ENCODE measurements at regions not wholly inside any gene's neighbourhood (a gene's known extent, or its start where the extent isn't known, plus 50 kb on each side); places are given as distances from the start of the nearest gene placed in this dataset.

DNA sequence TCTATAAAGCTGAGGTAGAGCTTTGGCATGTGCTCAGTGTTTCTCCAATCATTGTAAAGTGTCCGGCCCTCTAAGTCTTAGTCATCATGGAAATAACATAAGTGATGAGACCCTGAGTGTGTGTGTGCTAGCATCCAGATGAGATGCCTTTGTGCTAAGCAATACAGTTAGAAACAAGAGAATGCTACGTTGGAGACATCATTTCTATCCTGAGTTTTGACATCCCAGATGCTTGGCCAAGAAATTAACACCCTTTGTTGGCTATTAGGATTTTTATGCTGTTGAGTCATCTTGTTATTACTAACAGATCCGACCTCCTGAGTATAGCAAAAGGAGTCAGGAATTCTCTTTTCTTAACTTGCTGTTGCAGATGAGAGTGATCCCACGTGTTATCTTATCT lies 508.0 kb downstream of the GADD45G start:
- TF ChIP-seq, protein P1, sequence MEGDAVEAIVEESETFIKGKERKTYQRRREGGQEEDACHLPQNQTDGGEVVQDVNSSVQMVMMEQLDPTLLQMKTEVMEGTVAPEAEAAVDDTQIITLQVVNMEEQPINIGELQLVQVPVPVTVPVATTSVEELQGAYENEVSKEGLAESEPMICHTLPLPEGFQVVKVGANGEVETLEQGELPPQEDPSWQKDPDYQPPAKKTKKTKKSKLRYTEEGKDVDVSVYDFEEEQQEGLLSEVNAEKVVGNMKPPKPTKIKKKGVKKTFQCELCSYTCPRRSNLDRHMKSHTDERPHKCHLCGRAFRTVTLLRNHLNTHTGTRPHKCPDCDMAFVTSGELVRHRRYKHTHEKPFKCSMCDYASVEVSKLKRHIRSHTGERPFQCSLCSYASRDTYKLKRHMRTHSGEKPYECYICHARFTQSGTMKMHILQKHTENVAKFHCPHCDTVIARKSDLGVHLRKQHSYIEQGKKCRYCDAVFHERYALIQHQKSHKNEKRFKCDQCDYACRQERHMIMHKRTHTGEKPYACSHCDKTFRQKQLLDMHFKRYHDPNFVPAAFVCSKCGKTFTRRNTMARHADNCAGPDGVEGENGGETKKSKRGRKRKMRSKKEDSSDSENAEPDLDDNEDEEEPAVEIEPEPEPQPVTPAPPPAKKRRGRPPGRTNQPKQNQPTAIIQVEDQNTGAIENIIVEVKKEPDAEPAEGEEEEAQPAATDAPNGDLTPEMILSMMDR (IDR thresholded peaks at IDR 0.05; ENCODE audit: control insufficient read depth, insufficient read depth, low read depth, low read length, missing control alignments): no peak
- H3K4me3 ChIP-seq (ENCODE audit: control insufficient read depth, low read depth, low read length): no peak overlapping the region
- no peak for DNase-seq (ENCODE audit: low read depth)

DNA sequence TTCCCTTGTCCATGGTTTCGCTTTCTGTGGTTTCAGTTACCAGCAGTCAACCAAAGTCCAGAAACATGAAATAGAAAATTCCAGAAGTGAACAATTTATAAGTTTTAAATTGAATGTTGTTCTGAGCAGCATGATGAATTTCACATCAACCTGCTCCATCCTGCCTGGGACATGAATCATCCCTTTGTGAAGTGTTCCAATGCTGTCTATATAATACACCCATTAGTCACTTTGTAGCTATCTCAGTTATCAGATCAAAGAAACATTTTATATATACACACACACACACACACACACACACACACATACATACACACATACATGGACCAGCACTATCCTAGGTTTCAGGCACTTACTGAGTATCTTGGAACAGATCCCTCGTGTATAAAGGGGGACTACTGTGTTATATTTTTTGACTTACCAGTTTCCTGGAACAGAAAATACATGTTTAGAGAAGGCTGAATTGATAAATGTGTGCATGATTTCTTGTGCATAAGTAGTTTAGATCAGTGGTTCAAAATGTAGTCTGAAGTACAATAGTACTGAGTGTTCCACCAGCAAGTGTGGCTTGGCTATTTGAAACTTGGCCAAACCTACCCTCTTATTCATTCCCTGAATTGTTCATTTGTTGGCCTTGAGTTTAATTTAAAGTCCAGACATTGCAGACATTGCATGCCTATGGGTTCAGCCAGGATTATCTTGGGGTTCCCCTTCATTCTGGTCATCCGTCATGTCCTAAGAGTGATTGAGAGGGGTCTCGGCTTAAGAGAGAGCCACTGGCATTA lies 510.0 kb downstream of the GADD45G start:
- no peak overlapping the region for H3K4me3 ChIP-seq (ENCODE audit: control insufficient read depth, low read depth, low read length)
- DNase-seq (ENCODE audit: low read depth): no peak
- TF ChIP-seq, protein P1 (IDR thresholded peaks at IDR 0.05; ENCODE audit: control insufficient read depth, insufficient read depth, low read depth, low read length, missing control alignments): no peak

GRCh38 chr9:90121762-90122161 lies 517.0 kb downstream of the GADD45G start:
- DNase-seq (ENCODE audit: low read depth): no peak
- no peak overlapping the region for H3K4me3 ChIP-seq (ENCODE audit: control insufficient read depth, low read depth, low read length)
- TF ChIP-seq, protein P1 (IDR thresholded peaks at IDR 0.05; ENCODE audit: control insufficient read depth, insufficient read depth, low read depth, low read length, missing control alignments): no peak

DNA sequence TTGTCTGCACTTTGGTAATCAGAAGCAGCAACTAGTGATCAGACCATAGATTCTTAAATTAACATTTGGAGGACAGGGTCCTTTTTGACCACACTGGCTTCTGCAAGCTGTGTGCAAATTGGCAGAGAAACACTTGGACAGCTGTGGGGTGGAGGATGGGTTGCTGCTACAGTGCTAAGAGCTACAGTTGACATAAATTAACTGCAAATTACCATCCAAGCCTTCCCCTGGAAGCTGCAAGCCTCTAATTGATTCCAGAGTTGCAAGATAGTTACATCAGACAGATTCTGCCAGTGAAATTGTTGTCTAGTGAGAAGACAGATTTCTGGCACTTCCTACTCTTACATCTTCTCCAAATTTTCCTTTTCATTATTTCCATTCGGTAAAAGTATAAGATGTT lies 517.7 kb downstream of the DIRAS2 start:
- TF ChIP-seq, protein P1 (IDR thresholded peaks at IDR 0.05; ENCODE audit: control insufficient read depth, insufficient read depth, low read depth, low read length, missing control alignments): no peak
- no peak overlapping the region for H3K4me3 ChIP-seq (ENCODE audit: control insufficient read depth, low read depth, low read length)
- DNase-seq (ENCODE audit: low read depth): no peak

- H3K4me3 ChIP-seq (ENCODE audit: control insufficient read depth, low read depth, low read length): no peak overlapping the region
- DNase-seq (ENCODE audit: low read depth): no peak
- TF ChIP-seq, protein P1 (IDR thresholded peaks at IDR 0.05; ENCODE audit: control insufficient read depth, insufficient read depth, low read depth, low read length, missing control alignments): no peak
Observed at GRCh38 chr9:90127923-90128322, 514.7 kb downstream of the DIRAS2 start.

- TF ChIP-seq, protein P1 (IDR thresholded peaks at IDR 0.05; ENCODE audit: control insufficient read depth, insufficient read depth, low read depth, low read length, missing control alignments): no peak
- no peak overlapping the region for H3K4me3 ChIP-seq (ENCODE audit: control insufficient read depth, low read depth, low read length)
- DNase-seq (ENCODE audit: low read depth): no peak
Observed at GRCh38 chr9:90128587-90129190, 513.9 kb downstream of the DIRAS2 start.
